Smooth muscle cell (in vitro differentiated cells): ENCODE measurements at regions not wholly inside any gene's neighbourhood (a gene's known extent, or its start where the extent isn't known, plus 50 kb on each side); places are given as distances from the start of the nearest gene placed in this dataset.

Experiments used
- DNase-seq: peaks from one replicate; lab custom pipeline; 2025; ENCODE audit not compliant: unreplicated experiment; lab: John Stamatoyannopoulos, UW
- H2AFZ ChIP-seq: fragments of 200-600 bp; sonication (generic); 2 replicates; pipeline ENCODE4 v1.6.0; 2016; ENCODE audit warnings: antibody characterized with exemption, low read depth, mild to moderate bottlenecking
- H3F3A ChIP-seq: fragments of 200-600 bp; sonication (generic); 2 replicates; pipeline ENCODE4 v1.6.0; 2017; ENCODE audit warnings: antibody characterized with exemption, low read depth
- H3K27ac ChIP-seq: fragments of 200-600 bp; sonication (generic); 2 replicates; pipeline ENCODE4 v1.5.1; 2016; ENCODE audit warnings: low read depth, mild to moderate bottlenecking
- H3K27me3 ChIP-seq: fragments of 200-600 bp; sonication (generic); 2 replicates; pipeline ENCODE4 v1.6.1; 2016; ENCODE audit warnings: low read depth, mild to moderate bottlenecking
- H3K36me3 ChIP-seq: fragments of 200-600 bp; sonication (generic); 2 replicates; pipeline ENCODE4 v1.5.1; 2016; ENCODE audit warnings: low read depth
- H3K4me1 ChIP-seq: fragments of 200-600 bp; sonication (generic); 2 replicates; pipeline ENCODE4 v1.5.1; 2016; ENCODE audit warnings: low read depth
- H3K4me2 ChIP-seq: fragments of 200-600 bp; sonication (generic); 2 replicates; pipeline ENCODE4 v1.6.0; 2016; ENCODE audit warnings: mild to moderate bottlenecking
- H3K4me3 ChIP-seq: fragments of 200-600 bp; sonication (generic); 2 replicates; pipeline ENCODE4 v1.5.1; 2016; ENCODE audit warnings: mild to moderate bottlenecking
- H3K79me2 ChIP-seq: fragments of 200-600 bp; sonication (generic); 2 replicates; pipeline ENCODE4 v1.6.0; 2016; ENCODE audit warnings: low read depth, mild to moderate bottlenecking
- H3K9ac ChIP-seq: fragments of 200-600 bp; sonication (generic); 2 replicates; pipeline ENCODE4 v1.6.0; 2016; ENCODE audit warnings: low read depth
- H3K9me3 ChIP-seq: fragments of 200-600 bp; sonication (generic); replicated peaks from 2 replicates; pipeline ENCODE4 v1.5.1; 2016; ENCODE audit warnings: low read depth
- H4K20me1 ChIP-seq: fragments of 200-600 bp; sonication (generic); 2 replicates; pipeline ENCODE4 v1.6.0; 2016; ENCODE audit warnings: low read depth
- WGBS: methylation state at CpG from one replicate; pipeline ENCODE4 v1.1.7; 2016; ENCODE audit warnings: low lambda C conversion rate; 5-methylcytosine and 5-hydroxymethylcytosine counted together
- TF ChIP-seq, protein P1 (sequence below): fragments of 200-600 bp; sonication (generic); IDR thresholded peaks from 2 replicates; pipeline ENCODE4 v1.5.1; 2017; ENCODE audit warnings: borderline replicate concordance, mild to moderate bottlenecking, antibody characterized with exemption; ENCODE audit not compliant: insufficient read depth, poor library complexity, severe bottlenecking

DNA sequence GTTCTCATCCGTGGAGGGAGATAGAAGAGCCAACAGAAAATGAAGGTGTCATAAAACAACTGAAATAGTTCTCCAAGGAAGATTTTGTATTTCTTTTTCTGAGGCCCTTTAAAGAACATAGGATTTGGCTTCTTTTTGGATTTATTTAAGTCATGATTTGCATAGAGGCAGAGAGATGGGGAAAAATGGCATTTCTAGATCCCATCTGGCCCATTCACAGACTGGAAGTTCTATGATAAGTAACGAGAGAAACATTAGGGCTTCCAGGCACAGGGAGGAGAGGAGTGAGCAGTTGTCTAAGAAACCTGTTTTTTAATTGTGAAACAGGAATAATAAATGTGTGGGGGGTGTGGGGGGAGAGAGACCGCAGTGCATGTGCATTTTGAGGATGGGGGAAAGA is 285.8 kb upstream of the LMCD1 start:
- H3K79me2 ChIP-seq: no peaks in the 10 kb centered on the region
- H3K9ac ChIP-seq: no peak overlapping the region
- H3K4me2 ChIP-seq: no peak overlapping the region
- 94% methylated on average over 3 of the region's 3 CpGs for WGBS
- no peaks in the 10 kb centered on the region for H3K4me1 ChIP-seq
- TF ChIP-seq, protein P1, sequence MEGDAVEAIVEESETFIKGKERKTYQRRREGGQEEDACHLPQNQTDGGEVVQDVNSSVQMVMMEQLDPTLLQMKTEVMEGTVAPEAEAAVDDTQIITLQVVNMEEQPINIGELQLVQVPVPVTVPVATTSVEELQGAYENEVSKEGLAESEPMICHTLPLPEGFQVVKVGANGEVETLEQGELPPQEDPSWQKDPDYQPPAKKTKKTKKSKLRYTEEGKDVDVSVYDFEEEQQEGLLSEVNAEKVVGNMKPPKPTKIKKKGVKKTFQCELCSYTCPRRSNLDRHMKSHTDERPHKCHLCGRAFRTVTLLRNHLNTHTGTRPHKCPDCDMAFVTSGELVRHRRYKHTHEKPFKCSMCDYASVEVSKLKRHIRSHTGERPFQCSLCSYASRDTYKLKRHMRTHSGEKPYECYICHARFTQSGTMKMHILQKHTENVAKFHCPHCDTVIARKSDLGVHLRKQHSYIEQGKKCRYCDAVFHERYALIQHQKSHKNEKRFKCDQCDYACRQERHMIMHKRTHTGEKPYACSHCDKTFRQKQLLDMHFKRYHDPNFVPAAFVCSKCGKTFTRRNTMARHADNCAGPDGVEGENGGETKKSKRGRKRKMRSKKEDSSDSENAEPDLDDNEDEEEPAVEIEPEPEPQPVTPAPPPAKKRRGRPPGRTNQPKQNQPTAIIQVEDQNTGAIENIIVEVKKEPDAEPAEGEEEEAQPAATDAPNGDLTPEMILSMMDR: no peak
- no peak overlapping the region for H2AFZ ChIP-seq
- no peaks in the 10 kb centered on the region for H3K36me3 ChIP-seq
- no peaks in the 10 kb centered on the region for H3K27me3 ChIP-seq
- H3K9me3 ChIP-seq: no peaks in the 10 kb centered on the region
- no peaks in the 10 kb centered on the region for H3F3A ChIP-seq
- DNase-seq: no peak
- H3K4me3 ChIP-seq: no peak overlapping the region
- no peak overlapping the region for H3K27ac ChIP-seq
- no peaks in the 10 kb centered on the region for H4K20me1 ChIP-seq

DNA sequence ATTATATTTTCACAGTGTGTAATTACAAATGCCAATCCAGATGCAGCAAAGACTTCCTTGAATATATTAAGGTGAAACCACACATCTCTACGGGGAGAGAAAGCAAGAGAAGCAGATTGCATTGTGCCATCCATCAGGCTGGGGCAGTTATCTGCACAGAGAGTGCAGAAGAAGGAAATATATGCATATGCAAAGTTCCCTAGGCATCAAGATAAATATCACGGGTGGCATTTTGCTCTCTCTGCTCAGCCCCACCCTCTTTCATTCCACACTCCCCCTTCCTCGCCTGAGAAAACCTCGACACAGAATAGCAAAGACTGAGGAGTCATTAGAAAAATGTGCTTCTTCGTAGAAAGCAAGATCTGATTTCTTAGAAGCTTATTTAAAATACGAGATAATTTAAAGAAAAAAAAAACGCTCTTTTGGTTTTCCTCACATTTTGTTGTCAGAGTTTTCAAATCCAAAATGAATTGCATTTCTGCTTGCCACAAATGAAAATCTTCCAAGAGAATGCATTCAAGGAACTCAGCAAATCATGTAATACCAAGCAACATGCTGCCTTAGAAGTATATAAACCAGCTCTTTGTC is 283.2 kb upstream of the LMCD1 start:
- Histone ChIP-seq H2AFZ (no peak overlapping the region), H3K4me2 (no peak overlapping the region), H3K27me3 (no peaks in the 10 kb centered on the region), H3K36me3 (no peaks in the 10 kb centered on the region), H3K9me3 (no peaks in the 10 kb centered on the region), H3F3A (no peaks in the 10 kb centered on the region), H3K4me3 (no peak overlapping the region), H3K9ac (no peak overlapping the region), H3K4me1 (no peaks in the 10 kb centered on the region), H3K79me2 (no peaks in the 10 kb centered on the region), H4K20me1 (no peaks in the 10 kb centered on the region), H3K27ac (no peak overlapping the region)
- TF ChIP-seq, protein P1: no peak
- 71% methylated on average over 7 of the region's 7 CpGs for WGBS
- no peak for DNase-seq

DNA sequence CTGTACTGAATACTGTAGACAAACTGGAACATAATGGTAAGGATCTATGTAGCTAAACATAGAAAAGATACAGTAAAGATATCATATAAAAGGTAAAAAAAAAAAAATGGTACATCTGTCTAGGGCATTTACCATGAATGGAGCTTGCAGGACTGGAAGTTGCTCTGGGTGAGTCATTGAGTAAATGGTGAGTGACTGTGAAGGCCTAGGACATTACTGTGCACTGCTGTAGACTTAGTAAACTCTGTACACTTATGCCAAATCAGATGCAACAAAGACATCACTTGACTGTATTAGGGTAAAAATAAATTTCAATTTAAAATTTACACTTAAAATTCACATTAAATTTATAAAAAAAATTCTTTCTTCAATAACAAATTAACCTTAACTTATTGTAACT is 281.3 kb upstream of the LMCD1 start:
- no peaks in the 10 kb centered on the region for H4K20me1 ChIP-seq
- no peaks in the 10 kb centered on the region for H3K79me2 ChIP-seq
- TF ChIP-seq, protein P1: no peak
- H3K27ac ChIP-seq: no peak overlapping the region
- H3K27me3 ChIP-seq: no peaks in the 10 kb centered on the region
- H2AFZ ChIP-seq: no peak overlapping the region
- no peaks in the 10 kb centered on the region for H3K36me3 ChIP-seq
- no peaks in the 10 kb centered on the region for H3F3A ChIP-seq
- H3K4me1 ChIP-seq: no peaks in the 10 kb centered on the region
- H3K9ac ChIP-seq: no peak overlapping the region
- H3K4me2 ChIP-seq: no peak overlapping the region
- DNase-seq: no peak
- no peaks in the 10 kb centered on the region for H3K9me3 ChIP-seq
- no peak overlapping the region for H3K4me3 ChIP-seq

DNA sequence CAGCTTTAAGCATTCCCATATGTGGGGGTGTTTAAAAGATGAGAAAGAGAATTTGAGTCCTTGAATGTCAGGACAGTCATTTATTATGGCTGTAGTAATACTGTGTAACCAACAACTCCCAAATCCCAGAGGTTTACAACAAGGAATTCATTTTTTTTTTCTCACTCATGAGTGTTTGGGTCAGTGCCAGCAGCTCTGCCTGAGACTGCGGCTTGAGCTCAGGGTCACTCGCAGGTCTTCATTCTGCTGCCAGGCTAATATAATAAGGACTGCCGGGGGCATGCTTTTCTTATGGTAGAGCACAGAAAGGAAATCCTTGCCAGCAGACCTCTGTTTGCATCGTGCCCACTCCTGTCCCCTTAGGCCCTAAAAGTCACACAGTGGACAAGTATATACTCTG is 277.9 kb upstream of the LMCD1 start:
- no peak overlapping the region for H3K4me2 ChIP-seq
- H3K9me3 ChIP-seq: no peaks in the 10 kb centered on the region
- H3K36me3 ChIP-seq: no peaks in the 10 kb centered on the region
- H2AFZ ChIP-seq: no peak overlapping the region
- H3K27ac ChIP-seq: no peak overlapping the region
- TF ChIP-seq, protein P1: no peak
- H3K4me1 ChIP-seq: no peaks in the 10 kb centered on the region
- DNase-seq: no peak
- no peak overlapping the region for H3K4me3 ChIP-seq
- no peaks in the 10 kb centered on the region for H3K79me2 ChIP-seq
- no peaks in the 10 kb centered on the region for H4K20me1 ChIP-seq
- H3F3A ChIP-seq: no peaks in the 10 kb centered on the region
- WGBS: 66% methylated on average over 4 of the region's 4 CpGs
- no peak overlapping the region for H3K9ac ChIP-seq
- H3K27me3 ChIP-seq: no peaks in the 10 kb centered on the region
